HCT116 (cell line): ENCODE measurements at regions not wholly inside any gene's neighbourhood (a gene's known extent, or its start where the extent isn't known, plus 50 kb on each side); places are given as distances from the start of the nearest gene placed in this dataset.

ENCODE experiments used
- CTCF ChIP-seq, 3 experiments: fragments of 200-600 bp in 1 of 3; sonication (generic) in 1 of 3; IDR thresholded peaks in 2 of 3; conservative IDR thresholded peaks in 1 of 3; 2 replicates each; pipeline ENCODE4 v1.5.1; 2012 to 2017; ENCODE audit warnings: low read depth in 2 of 3, low read length in 2 of 3, antibody characterized with exemption in 1 of 3, borderline replicate concordance in 1 of 3, control low read depth in 1 of 3, mild to moderate bottlenecking in 1 of 3, mixed read lengths in 1 of 3, mixed run types in 1 of 3, moderate library complexity in 1 of 3; ENCODE audit not compliant: insufficient read depth in 1 of 3
- POLR2A ChIP-seq: IDR thresholded peaks from 2 replicates; pipeline ENCODE4 v1.7.0; 2011; ENCODE audit warnings: borderline replicate concordance; ENCODE audit not compliant: insufficient read depth, insufficient read length; ENCODE audit errors: extremely low read depth
- SRF ChIP-seq: IDR thresholded peaks from 2 replicates; pipeline ENCODE4 v1.6.1; 2012; ENCODE audit warnings: low read depth
- TF ChIP-seq, protein P1 (sequence below): IDR thresholded peaks from 2 replicates; pipeline ENCODE4 v1.6.1; 2012
- TF ChIP-seq, protein P2 (sequence below): IDR thresholded peaks from 2 replicates; pipeline ENCODE4 v1.6.1; 2012; ENCODE audit warnings: low read depth

- TF ChIP-seq CTCF (IDR thresholded peaks at IDR 0.05 in 2 of 3, conservative IDR thresholded peaks at IDR 0.05 in 1 of 3; ENCODE audit: borderline replicate concordance in 1 of 3, insufficient read depth in 1 of 3, low read depth in 2 of 3, low read length in 2 of 3) (no peak), SRF (no peak), POLR2A (no peak)
- TF ChIP-seq, protein P1, sequence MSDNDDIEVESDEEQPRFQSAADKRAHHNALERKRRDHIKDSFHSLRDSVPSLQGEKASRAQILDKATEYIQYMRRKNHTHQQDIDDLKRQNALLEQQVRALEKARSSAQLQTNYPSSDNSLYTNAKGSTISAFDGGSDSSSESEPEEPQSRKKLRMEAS, result no peak
- TF ChIP-seq, protein P2, sequence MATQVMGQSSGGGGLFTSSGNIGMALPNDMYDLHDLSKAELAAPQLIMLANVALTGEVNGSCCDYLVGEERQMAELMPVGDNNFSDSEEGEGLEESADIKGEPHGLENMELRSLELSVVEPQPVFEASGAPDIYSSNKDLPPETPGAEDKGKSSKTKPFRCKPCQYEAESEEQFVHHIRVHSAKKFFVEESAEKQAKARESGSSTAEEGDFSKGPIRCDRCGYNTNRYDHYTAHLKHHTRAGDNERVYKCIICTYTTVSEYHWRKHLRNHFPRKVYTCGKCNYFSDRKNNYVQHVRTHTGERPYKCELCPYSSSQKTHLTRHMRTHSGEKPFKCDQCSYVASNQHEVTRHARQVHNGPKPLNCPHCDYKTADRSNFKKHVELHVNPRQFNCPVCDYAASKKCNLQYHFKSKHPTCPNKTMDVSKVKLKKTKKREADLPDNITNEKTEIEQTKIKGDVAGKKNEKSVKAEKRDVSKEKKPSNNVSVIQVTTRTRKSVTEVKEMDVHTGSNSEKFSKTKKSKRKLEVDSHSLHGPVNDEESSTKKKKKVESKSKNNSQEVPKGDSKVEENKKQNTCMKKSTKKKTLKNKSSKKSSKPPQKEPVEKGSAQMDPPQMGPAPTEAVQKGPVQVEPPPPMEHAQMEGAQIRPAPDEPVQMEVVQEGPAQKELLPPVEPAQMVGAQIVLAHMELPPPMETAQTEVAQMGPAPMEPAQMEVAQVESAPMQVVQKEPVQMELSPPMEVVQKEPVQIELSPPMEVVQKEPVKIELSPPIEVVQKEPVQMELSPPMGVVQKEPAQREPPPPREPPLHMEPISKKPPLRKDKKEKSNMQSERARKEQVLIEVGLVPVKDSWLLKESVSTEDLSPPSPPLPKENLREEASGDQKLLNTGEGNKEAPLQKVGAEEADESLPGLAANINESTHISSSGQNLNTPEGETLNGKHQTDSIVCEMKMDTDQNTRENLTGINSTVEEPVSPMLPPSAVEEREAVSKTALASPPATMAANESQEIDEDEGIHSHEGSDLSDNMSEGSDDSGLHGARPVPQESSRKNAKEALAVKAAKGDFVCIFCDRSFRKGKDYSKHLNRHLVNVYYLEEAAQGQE, result no peak
Observed at GRCh38 chr3:59432665-59433064, 382.8 kb upstream of the CFAP20DC start.
